ENCODE measurements at regions not wholly inside any gene's neighbourhood (a gene's known extent, or its start where the extent isn't known, plus 50 kb on each side); places are given as distances from the start of the nearest gene placed in this dataset.

DNA sequence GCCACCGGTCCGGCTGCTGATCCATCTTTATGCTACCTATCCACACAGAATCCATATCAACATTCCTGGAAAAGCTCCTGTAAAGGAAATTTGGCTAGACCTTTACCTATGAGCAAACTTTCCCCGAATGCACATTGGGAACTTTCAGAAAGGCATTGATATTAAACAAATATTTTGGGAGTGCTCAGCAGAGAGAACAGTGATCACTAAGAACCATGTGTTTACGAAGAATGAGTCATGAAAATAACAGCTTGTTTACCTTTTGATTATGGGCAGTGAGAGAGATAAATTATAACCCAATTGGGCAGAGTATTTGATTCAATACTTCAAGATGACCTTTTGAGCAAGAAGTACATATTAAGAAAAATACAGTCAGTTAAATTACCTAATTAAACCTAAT, 189.7 kb upstream of the CDH2 start:
- no TSS peak for BruUV-seq (replicated peaks)
- ChIA-PET CTCF (no interaction called here), POLR2A (no interaction called here)
- Mint-ChIP-seq H3K27me3 (ENCODE audit: insufficient read depth, unreplicated experiment) (no peaks in the 10 kb centered on the region), H3K4me3 (ENCODE audit: unreplicated experiment) (no peak overlapping the region), H3K9me3 (ENCODE audit: unreplicated experiment) (no peaks in the 10 kb centered on the region), H3K36me3 (ENCODE audit: insufficient read depth, unreplicated experiment) (no peaks in the 10 kb centered on the region), H3K4me1 (ENCODE audit: low read depth, unreplicated experiment) (no peaks in the 10 kb centered on the region), H3K27ac (ENCODE audit: unreplicated experiment) (no peak overlapping the region)
- Histone ChIP-seq H3K27me3 (replicated peaks; ENCODE audit: control insufficient read depth, insufficient read depth, low read length) (no peaks in the 10 kb centered on the region), H3K4me1 (no peaks in the 10 kb centered on the region), H3K36me3 (ENCODE audit: control insufficient read depth, insufficient read depth, low read length) (no peaks in the 10 kb centered on the region), H3K4me3 (ENCODE audit: low read depth, low read length) (no peak overlapping the region), H3K9me3 (no peaks in the 10 kb centered on the region)
- TF ChIP-seq, protein P1, sequence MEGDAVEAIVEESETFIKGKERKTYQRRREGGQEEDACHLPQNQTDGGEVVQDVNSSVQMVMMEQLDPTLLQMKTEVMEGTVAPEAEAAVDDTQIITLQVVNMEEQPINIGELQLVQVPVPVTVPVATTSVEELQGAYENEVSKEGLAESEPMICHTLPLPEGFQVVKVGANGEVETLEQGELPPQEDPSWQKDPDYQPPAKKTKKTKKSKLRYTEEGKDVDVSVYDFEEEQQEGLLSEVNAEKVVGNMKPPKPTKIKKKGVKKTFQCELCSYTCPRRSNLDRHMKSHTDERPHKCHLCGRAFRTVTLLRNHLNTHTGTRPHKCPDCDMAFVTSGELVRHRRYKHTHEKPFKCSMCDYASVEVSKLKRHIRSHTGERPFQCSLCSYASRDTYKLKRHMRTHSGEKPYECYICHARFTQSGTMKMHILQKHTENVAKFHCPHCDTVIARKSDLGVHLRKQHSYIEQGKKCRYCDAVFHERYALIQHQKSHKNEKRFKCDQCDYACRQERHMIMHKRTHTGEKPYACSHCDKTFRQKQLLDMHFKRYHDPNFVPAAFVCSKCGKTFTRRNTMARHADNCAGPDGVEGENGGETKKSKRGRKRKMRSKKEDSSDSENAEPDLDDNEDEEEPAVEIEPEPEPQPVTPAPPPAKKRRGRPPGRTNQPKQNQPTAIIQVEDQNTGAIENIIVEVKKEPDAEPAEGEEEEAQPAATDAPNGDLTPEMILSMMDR (IDR thresholded peaks at IDR 0.05; ENCODE audit: insufficient read depth in 1 of 2, low read depth in 1 of 2, low read length in 1 of 2, severe bottlenecking in 1 of 2, unreplicated experiment in 1 of 2): no peak
- DNase-seq: no peak
- intact Hi-C loops (cut with micrococcal nuclease; ENCODE audit: unreplicated experiment): no loop called here

DNA sequence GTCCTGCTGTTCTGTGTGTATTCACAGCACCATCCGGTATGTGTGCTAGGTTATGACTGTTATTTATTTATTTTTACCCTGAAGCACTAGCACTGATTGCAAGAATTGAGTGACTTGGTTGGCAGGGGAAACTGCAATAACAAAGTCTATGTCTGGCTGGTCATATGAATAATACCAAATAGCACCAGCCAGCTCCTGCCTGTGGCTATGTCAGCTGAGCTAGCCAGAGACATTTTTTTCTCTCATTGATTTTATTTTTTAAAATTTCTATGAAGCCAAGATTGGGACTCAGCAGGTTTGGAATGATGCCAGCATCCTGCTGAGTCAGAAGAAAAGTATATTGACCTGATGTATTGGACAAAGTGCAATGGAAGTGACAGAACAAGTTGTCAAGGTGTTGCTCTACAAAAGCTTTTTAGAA, 188.5 kb upstream of the CDH2 start:
- intact Hi-C loops (cut with micrococcal nuclease; ENCODE audit: unreplicated experiment): no loop called here
- POLR2A ChIA-PET: no interaction called here
- TF ChIP-seq, protein P1 (IDR thresholded peaks at IDR 0.05; ENCODE audit: insufficient read depth in 1 of 2, low read depth in 1 of 2, low read length in 1 of 2, severe bottlenecking in 1 of 2, unreplicated experiment in 1 of 2): no peak
- no peaks in the 10 kb centered on the region for H3K9me3 Mint-ChIP-seq (ENCODE audit: unreplicated experiment)
- Histone ChIP-seq H3K27me3 (replicated peaks; ENCODE audit: control insufficient read depth, insufficient read depth, low read length) (no peaks in the 10 kb centered on the region), H3K4me3 (ENCODE audit: low read depth, low read length) (no peak overlapping the region), H3K9me3 (no peaks in the 10 kb centered on the region), H3K4me1 (no peaks in the 10 kb centered on the region), H3K36me3 (ENCODE audit: control insufficient read depth, insufficient read depth, low read length) (no peaks in the 10 kb centered on the region)
- DNase-seq: no peak
- no peaks in the 10 kb centered on the region for H3K36me3 Mint-ChIP-seq (ENCODE audit: insufficient read depth, unreplicated experiment)
- H3K27me3 Mint-ChIP-seq (ENCODE audit: insufficient read depth, unreplicated experiment): no peaks in the 10 kb centered on the region
- no peak overlapping the region for H3K4me3 Mint-ChIP-seq (ENCODE audit: unreplicated experiment)
- no peaks in the 10 kb centered on the region for H3K4me1 Mint-ChIP-seq (ENCODE audit: low read depth, unreplicated experiment)
- CTCF ChIA-PET: no interaction called here
- H3K27ac Mint-ChIP-seq (ENCODE audit: unreplicated experiment): no peak overlapping the region
- BruUV-seq (replicated peaks): no TSS peak

DNA sequence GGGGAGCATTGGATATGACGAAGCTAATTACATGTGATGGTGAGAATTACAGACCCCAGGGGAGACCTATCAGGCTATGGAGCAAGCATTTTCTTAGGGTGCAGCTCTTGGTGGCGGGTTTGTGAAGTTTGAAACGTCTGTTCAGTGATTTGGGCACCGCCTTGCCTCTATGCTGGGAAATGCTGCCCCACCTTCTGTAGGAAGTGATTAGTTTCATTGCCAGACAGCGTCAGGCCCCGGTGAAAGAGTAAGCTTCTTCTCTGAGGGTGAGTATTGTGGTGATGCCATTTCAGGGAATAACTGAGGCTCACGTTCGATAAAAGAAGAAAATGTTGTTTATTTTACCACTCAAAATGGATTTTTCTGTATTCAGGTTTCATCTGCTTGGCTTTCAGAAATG, 186.2 kb upstream of the CDH2 start:
- no peaks in the 10 kb centered on the region for H3K4me1 Mint-ChIP-seq (ENCODE audit: low read depth, unreplicated experiment)
- intact Hi-C loops (cut with micrococcal nuclease; ENCODE audit: unreplicated experiment): no loop called here
- H3K4me3 Mint-ChIP-seq (ENCODE audit: unreplicated experiment): no peak overlapping the region
- no peaks in the 10 kb centered on the region for H3K27me3 Mint-ChIP-seq (ENCODE audit: insufficient read depth, unreplicated experiment)
- H3K9me3 Mint-ChIP-seq (ENCODE audit: unreplicated experiment): no peaks in the 10 kb centered on the region
- H3K27ac Mint-ChIP-seq (ENCODE audit: unreplicated experiment): no peak overlapping the region
- no peaks in the 10 kb centered on the region for H3K4me1 ChIP-seq
- no peak for DNase-seq
- H3K9me3 ChIP-seq: no peaks in the 10 kb centered on the region
- no peaks in the 10 kb centered on the region for H3K27me3 ChIP-seq (replicated peaks; ENCODE audit: control insufficient read depth, insufficient read depth, low read length)
- no peaks in the 10 kb centered on the region for H3K36me3 Mint-ChIP-seq (ENCODE audit: insufficient read depth, unreplicated experiment)
- no TSS peak for BruUV-seq (replicated peaks)
- H3K4me3 ChIP-seq (ENCODE audit: low read depth, low read length): no peak overlapping the region
- H3K36me3 ChIP-seq (ENCODE audit: control insufficient read depth, insufficient read depth, low read length): no peaks in the 10 kb centered on the region
- ChIA-PET CTCF (no interaction called here), POLR2A (no interaction called here)
- TF ChIP-seq, protein P1 (IDR thresholded peaks at IDR 0.05; ENCODE audit: insufficient read depth in 1 of 2, low read depth in 1 of 2, low read length in 1 of 2, severe bottlenecking in 1 of 2, unreplicated experiment in 1 of 2): no peak
